HG03521 (cell line): ENCODE measurements at regions not wholly inside any gene's neighbourhood (a gene's known extent, or its start where the extent isn't known, plus 50 kb on each side); places are given as distances from the start of the nearest gene placed in this dataset.

Source experiments
- ATAC-seq: cut with Tn5 transposase; IDR thresholded peaks from one replicate; pipeline ENCODE4 v1.9.1; 2021; ENCODE audit warnings: mild to moderate bottlenecking, moderate library complexity; ENCODE audit not compliant: unreplicated experiment

DNA sequence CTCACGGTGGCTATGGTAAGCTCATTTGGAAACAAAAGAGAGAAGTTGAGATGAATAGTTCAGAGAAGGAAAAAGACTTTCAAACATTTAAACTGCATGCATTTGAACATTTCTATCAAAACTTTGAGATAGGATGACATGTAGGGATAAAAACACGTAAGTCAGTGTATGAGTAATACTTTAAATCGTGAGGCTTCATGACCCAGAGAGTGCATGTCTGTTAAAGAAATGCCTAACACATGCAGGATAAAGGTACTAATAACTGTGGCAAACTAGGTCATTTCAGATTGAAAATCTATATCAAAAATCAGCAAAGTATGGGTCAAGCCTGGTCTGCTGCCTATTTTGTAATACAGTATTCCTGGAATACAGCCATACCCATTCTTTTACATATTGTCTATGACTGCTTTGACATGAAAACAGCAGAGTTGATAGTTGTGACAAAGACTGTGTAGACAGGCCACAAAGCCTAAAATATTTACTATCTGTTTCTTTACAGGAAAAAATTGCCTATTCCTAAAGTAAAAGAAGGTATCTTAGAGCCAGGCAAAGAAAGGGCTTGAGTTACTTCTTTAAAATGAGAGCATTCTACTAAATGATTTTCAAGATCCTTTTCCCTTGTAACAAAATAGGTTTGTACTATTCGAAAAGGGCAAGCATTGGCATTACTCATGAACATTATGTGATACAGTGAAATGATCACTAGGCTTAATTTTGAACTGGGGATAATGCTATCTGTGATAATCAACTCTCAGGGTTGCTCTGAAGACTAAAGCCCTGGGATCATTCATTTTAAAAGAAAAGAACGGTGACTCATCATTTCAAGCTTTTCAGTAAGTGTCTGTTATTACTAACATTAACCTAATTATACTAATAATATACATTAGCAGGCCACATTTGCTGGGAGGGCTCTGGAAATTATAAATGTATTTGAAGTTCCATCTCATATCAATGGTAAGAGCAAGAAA is 185.9 kb downstream of the CRPPA start:
- no peak for ATAC-seq

DNA sequence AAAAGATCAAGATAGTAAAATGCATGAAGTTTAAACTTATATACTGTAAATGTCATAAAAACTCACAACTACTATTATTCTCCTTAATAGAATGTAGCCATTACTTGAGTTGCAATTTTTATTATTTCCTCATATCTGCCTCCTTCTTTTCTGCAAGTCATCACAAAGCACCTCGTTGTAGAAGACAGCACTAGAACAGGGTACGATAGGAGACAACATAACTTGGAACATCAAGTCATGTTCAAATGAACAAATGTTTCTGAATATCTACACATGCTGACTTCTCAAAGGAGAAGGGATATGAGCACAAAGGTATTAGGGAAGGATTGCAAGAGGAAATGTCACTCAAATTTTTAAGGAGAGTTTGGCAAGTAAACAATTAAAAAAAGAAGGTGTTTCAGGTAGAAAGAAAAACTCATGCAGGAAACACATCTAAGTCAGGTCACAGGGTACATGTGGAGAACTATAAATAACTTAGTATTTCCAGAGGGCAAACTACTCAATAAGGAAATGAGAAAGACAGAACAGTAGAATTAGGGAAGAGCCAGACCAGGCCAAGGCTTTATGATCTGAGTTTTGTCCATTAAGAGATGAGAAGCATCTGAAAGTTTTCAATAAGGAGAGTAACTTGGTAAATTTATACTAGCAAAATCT is 186.7 kb downstream of the CRPPA start:
- no peak for ATAC-seq

DNA sequence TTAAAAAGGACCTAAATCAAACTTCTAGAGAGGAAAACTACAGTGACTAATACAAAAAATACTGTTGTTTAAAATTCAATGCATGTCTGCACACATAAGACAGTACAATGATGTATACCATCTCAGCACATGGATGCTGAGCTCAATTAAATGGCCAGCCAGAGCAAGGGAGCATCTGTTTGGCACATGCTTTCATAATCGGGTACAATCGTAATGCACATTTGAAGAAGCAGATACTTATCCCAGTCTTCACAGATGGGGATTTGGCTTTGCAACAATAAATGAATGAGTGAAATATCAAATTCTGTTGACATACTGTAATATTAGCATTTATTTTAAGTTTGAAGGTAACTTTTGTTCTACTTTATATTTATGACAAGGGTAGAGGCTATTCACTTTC is 187.8 kb downstream of the CRPPA start:
- ATAC-seq = no peak

DNA sequence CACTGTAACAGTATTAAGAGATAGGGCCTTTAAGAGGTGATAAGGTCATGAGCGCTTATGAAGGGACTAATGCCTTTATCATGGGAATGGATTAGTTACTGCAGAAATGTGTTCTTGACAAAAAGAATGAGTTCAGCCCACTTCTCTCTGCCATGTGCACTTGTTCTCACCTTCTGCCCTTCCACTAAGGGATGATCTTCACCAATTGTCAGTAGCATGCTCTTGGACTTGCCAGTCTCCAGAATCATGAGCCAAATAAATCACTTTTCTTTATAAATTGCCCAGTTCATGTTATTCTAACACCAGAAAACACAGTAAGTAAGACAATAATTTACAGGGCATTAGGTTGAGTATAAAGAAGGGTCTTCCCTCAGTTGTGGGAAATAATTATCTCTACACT is 189.1 kb downstream of the CRPPA start:
- no peak for ATAC-seq

DNA sequence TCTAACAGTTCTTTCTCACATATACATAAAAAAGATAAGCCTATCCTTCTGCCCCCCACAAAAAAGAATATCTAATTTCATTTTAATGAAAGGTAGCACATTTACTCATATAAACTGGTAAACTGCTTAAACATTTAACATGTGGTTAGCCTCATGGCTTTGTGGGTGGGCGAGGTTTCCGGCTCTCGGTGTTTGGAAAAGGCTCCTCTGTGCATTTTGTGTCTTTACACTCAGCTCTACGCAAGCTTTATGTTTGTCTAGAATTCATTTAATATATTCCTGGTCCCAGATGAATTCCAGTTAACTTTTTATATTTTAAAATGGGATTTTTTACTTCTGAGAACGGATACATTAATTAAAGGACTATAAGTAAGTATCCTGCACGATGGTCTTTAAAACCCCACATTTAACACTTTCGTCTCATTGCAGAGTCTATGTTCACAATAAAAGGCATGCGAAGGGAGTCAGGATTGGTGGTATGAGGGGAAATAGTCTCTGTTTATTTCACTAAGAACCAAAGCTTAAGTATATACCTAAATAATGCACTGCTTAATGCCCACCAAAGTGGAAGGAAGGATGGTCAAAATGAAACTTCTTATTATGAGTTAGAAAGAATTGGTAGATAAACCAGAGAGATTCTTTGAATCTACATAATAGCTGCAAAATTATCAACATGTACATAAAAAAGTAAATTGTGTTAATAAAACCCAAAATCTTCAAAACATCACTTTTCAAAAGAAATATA is 197.2 kb downstream of the CRPPA start:
- no peak for ATAC-seq

DNA sequence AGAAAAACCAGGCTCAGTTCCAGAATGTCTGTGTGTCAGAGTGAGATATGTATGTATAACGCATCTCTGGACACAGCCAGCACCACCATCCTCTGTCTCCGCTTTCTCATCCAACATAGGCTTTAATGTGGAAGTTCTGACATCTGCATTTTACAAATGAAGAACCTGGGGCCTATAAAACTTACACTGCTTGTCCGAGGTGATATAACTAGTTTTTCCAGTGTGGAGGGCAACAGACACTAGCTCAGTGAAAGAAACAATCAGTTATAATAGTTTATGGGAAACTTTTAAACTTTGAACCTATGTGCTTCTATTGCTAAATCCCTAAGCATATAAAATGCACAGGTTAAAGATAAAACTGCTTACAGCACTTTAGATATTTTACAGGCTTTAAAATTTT is 208.7 kb downstream of the CRPPA start:
- no peak for ATAC-seq

DNA sequence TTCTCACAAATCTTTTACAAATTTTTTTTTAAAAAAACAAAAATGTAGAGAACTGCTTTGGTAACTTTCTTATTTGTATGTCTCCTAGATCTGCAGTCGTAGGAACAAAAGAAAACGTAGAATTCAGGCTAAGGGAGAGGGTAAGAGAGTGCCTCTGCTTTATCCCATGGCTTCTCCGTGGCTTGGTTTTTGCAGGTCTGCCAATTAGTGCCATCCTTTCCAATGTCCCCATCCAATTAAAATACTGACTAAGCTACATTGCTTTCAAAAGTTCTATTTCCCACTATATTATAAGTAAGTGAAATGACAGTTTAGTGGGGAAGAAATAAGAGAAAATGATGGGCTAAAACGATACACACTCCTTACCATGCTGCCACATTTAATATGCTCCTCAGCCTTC is 209.3 kb downstream of the CRPPA start:
- no peak for ATAC-seq

DNA sequence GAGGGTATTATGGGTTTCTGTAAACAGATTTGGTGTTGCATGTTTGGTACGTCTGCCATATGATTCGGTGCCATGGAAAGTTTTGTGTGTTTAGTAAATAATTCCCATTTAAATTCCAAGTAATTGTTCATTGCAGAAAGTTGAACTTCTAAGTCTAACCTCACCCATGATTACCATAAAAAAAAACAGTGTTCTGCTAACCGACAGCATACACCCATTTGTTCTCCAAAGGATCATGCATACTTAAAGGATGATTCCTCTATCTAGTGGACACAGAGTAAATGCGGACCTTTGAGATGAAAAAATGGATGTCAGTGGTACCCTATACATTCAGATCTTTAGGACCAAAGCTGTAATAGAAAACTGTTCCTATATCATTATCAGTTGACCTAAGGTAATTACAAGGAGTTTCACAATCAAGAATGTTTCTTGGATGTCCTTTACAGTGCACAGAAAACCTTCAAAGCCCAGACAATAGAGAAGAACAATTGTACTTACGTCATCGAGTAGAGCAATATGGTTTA is 209.9 kb downstream of the CRPPA start:
- ATAC-seq = no peak

DNA sequence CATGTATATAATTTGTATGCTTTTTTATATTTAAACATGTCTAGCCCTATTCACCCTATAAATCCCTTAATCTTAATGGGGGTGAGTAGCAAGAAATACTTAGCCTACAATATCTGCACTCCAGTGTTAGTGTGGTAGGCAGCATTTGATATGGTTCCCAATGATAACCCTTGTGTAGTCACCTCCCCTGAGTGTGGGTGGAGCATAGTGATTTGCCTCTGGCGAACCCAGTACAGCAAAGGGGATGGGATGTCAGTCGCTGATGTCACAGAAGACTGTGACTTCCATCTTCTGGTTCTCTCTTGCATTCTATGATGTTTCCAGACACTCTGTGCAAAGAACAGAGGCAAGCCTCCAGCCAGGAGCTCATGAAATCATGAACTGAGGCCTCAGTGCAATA is 211.2 kb downstream of the CRPPA start:
- ATAC-seq = no peak

DNA sequence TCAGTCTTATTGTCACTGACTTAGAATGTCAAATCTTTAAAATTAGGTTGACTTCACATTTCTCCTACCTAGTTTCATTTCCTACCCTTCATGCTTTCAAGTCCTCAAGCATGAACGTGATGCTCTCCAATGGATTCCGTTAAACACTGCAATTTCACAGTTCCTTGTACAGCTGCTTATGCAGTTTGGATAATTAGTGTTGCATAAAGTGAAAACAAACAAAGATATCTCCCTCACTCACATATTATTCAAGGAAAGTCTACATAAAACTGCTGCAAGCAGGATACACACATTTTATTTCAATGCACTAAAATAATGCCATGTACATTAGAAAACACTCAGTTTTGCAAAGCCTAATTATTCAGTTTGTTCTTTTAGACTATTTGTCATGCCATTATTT is 214.0 kb downstream of the CRPPA start:
- ATAC-seq = no peak

DNA sequence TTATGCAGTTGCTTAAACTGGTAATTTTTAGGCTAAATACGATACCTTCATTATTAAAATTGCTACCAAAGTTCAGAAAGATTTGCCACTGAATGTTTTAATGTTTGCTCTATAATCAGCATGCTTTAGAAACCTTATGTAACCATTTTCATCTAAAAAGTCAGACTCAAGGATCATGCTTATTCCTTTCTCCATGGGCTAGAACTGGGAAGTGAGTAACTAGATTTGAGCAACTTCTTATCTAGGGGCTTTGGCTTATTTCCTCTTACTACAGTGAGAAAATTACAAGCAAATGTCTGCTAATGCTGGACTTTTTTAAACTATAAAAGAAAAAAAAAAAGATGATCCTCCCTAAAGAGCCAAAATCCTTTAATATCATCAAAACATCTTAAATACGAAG is 215.9 kb downstream of the CRPPA start:
- ATAC-seq = no peak

DNA sequence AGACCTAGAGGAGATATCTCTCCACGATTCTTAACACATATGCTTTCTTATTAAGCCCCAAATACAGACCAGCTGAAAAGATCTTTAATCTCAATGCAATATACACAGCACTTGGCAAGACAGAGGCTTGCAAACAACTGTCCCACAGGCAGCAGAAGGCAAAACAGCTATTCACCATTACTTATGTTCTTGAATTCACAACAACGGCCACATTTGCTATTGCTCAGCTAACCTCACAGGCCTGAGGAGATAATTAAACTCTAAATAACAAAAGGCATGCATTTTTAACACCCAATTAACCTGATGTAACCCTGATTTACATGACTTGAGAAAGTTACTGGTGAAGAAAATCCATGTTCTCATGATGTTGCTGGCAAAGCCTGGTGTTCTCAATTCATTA is 216.4 kb downstream of the CRPPA start:
- no peak for ATAC-seq

DNA sequence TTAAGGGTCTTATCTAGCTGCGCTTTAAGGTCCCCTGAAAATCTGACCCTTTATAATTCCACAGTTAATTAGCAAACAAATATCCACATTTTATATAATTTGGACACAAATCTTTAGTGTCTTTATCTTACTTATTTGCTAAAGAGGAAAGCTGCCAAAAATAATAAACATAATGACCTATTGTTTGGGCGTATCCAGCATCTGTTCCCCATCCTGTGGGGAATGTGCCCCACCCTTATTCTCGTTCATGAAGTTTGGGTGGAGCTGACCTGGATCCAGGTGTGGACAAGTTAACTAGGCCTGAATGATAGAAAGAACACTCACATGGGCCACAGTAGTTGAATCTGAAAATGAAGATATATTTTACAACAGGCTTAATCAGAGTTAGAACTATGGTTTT is 218.3 kb downstream of the CRPPA start:
- ATAC-seq = no peak

DNA sequence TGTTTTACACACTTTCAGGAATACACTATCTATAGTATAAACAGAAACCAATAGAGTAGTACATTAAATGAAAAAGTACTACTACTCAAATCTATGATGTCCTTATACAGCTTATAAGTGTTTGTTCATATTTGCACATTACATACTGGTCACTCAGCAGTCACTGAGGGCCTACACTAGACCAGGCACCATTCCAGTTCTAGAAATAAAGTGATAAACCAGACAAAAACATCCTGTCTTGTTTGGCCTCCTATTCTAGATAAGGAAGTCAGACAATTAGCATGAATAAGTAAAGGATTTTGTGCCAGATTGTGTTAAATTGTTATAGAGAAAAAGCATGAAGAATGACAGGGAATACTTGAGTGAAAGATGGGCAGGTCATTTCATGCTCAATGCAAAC is 219.0 kb downstream of the CRPPA start:
- no peak for ATAC-seq

DNA sequence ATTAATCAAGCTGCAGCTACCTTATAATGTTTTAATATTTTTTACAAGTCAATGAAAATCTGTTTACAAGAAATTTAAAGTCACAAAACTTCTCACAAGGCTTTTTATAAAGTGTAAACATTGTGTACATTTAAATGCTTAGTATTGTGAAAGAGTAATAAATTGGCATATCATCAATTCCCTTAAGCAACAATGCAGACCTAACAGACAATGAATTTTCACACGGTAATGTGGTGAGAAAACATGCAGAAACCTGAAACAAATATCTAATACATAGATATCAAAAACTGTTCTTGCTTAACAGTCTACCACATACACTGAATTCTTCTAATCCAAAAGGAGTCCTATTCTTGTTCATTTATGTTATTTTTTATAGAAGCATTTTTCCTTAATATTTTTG is 220.7 kb downstream of the CRPPA start:
- ATAC-seq = no peak

DNA sequence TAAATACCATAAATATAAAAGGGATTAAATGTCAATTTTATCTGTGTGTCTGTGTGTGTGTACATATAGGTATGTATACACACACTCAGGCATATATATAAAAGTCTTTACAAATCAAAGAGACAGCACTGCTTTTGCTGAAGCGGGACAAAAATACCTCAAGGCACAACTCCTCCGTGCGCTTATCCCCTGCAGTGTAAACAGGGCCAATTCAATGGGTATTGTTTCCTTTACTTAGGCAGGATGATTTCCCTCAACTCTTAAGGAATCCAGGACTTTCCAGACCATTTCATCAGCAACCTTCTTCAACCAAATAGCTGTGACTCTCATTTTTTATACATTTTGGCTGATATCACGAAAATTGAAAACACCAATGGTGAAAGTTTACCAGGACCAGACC is 227.7 kb downstream of the CRPPA start:
- ATAC-seq = no peak

DNA sequence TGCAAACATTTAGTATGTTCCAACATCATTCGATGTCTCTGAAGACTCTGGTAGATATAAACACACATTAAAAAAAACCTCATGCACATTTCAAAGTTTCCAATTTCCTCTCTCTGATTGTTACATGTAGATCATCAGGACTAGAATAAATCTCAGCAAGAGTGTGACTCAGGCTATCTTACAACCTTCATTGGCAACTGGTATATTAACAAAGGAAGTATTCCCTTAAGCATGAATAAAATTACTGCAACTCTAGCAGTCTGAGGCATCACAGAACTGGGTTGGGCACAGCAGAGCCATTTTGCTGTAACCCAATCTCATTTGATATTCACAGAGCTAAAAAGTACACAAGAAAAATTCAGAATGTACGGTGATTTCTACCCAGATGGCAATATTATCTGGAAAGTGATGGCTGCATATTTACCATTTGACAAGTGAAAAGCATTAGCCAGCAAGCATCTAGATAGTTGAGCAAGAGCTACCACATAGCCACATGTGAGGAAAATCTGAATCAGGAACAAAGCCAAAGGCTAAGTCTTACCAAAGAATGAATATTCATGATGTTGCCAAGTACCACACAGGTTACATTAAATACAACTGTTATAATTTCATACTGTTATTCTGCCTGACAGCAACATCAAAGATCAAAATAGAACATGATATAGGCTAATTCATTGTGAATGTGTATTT is 232.2 kb downstream of the CRPPA start:
- no peak for ATAC-seq

DNA sequence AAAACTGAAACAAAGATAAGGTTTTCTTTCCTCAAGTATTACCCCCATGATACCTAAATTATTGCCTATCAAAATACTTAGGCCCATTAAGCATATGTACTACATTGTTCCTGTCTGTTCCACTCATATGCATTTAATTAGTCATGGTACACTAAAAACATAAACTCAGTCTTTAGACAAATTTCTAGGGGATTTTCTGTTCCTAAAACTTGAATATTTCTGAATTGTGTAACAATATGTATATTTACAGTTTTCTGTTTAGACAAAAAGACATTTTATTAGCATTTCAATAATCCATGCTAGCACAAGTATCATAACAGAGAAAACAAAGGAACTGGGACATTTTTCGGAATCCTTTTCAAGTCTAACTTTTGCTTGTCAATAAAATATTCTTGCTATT is 234.2 kb downstream of the CRPPA start:
- no peak for ATAC-seq

DNA sequence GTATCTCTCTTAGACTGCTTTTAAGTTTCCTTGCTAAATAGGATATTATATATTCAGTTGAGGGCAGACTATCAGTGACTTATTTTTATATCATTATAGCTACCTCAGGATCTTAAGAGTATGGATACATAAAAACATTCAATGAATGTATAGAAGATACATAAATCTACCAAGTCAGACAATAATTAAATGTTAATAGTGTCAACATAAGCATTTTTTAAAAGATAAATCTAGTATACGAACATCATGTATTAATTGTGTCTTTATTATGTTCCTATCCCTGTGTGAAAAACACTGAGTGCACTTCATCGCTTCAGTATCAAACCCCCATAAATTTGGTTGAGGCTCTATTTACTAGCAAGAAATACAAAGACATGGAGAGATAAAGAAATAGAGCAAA is 242.8 kb downstream of the CRPPA start:
- no peak for ATAC-seq

DNA sequence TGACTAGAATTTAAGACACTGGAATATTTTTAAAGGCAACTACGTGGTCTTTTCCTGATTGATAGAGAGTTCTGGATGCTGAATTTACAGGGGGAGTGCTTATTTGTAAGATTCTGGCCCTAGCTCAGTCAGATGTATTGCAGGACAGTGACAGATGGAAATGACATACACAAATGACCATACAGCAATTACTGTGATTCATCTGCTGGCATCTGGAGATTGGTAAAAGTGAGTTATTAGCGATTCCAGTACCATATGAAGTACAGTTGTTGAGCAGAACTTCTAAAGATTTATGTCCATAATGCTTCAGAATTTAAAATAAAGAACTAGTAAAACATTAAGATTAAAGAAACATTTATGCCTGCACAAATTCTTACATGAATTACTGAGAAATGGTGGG is 243.2 kb downstream of the CRPPA start:
- ATAC-seq = no peak

DNA sequence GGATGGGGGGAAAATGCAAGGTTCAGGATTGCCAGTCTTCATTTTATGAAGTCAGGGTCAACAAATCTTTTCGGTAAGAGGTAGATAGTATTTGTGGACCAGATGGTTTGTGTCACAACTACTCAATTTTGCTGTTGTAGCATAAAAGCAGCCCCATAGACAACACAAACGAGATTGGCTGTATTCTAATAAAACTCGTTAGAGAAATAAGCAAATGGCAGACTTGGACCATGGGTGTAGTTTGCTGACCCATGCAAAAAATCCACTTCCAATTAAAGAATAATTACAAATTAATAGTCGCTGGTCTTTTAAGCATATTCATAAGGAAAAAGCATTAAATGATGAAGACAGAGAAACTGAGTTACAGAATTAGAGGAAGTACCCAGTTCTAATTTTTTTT is 247.1 kb downstream of the CRPPA start:
- ATAC-seq = no peak
